IMR-90 (cell line): ENCODE measurements at regions not wholly inside any gene's neighbourhood (a gene's known extent, or its start where the extent isn't known, plus 50 kb on each side); places are given as distances from the start of the nearest gene placed in this dataset.

ENCODE experiments used
- ATAC-seq: fragments of 200-7000 bp; cut with Tn5 transposase; 2 replicates; pipeline ENCODE4 v1.9.1; 2020; ENCODE audit warnings: low read depth, mild to moderate bottlenecking, moderate library complexity
- BruUV-seq: library from RNA; stranded (reverse); fragments of 400-500 nt; replicated peaks from 2 replicates; lab custom pipeline; 2021; lab: Mats Ljungman, UMichigan
- CTCF ChIA-PET: fragments of 300-600 bp; formaldehyde crosslinking; extraction: SDS; loops from one replicate; lab custom pipeline; 2021; ENCODE audit warnings: antibody characterized with exemption; lab: Yijun Ruan, JAX
- POLR2A ChIA-PET: fragments of 300-600 bp; sonication (Branson Sonifier 250); formaldehyde crosslinking; loops from one replicate; lab custom pipeline; 2022; ENCODE audit warnings: antibody characterized with exemption; ENCODE audit not compliant: unreplicated experiment; lab: Charles Lee
- DNase-seq: peaks from one replicate; pipeline ENCODE4 v3.0.0; 2013
- H2AFZ ChIP-seq: replicated peaks from 2 replicates; pipeline ENCODE3; 2013; ENCODE audit warnings: low read length, mild to moderate bottlenecking; ENCODE audit not compliant: poor library complexity
- H2AK5ac ChIP-seq: 2 replicates; pipeline ENCODE4 v1.6.1; 2013; ENCODE audit warnings: low read depth, low read length, inconsistent platforms
- H2AK9ac ChIP-seq: replicated peaks from 2 replicates; pipeline ENCODE3; 2013; ENCODE audit warnings: mild to moderate bottlenecking, low read depth, low read length, moderate library complexity; ENCODE audit not compliant: poor library complexity
- H2BK120ac ChIP-seq: 2 replicates; pipeline ENCODE4 v1.6.1; 2013; ENCODE audit warnings: low read depth, low read length, inconsistent platforms
- H2BK15ac ChIP-seq: 3 replicates; pipeline ENCODE4 v1.6.1; 2013; ENCODE audit warnings: low read depth, low read length, inconsistent platforms
- H2BK20ac ChIP-seq: 2 replicates; pipeline ENCODE4 v1.6.1; 2013; ENCODE audit warnings: low read depth, mild to moderate bottlenecking, inconsistent platforms, low read length, moderate library complexity
- H2BK5ac ChIP-seq: 2 replicates; pipeline ENCODE4 v1.6.1; 2013; ENCODE audit warnings: mild to moderate bottlenecking, low read depth, low read length, inconsistent platforms; ENCODE audit not compliant: poor library complexity, severe bottlenecking
- H3K14ac ChIP-seq: replicated peaks from 2 replicates; pipeline ENCODE4 v1.6.1; 2013; ENCODE audit warnings: low read depth, low read length, inconsistent platforms
- H3K18ac ChIP-seq: 2 replicates; pipeline ENCODE4 v1.6.1; 2013; ENCODE audit warnings: low read depth, low read length, control low read depth
- H3K23ac ChIP-seq: 2 replicates; pipeline ENCODE4 v1.6.1; 2013; ENCODE audit warnings: low read depth, low read length, inconsistent platforms
- H3K27ac ChIP-seq: 2 replicates; pipeline ENCODE4 v1.5.1; 2013; ENCODE audit warnings: mild to moderate bottlenecking, control low read depth, low read length; ENCODE audit not compliant: insufficient read depth
- H3K27me3 ChIP-seq: 2 replicates; pipeline ENCODE4 v1.6.1; 2013; ENCODE audit warnings: low read length; ENCODE audit not compliant: control insufficient read depth, insufficient read depth
- H3K36me3 ChIP-seq: 2 replicates; pipeline ENCODE4 v1.6.1; 2013; ENCODE audit warnings: low read length, mixed read lengths; ENCODE audit not compliant: control insufficient read depth, insufficient read depth
- H3K4ac ChIP-seq: 2 replicates; pipeline ENCODE4 v1.6.1; 2013; ENCODE audit warnings: low read depth, low read length, inconsistent platforms
- H3K4me1 ChIP-seq: 2 replicates; pipeline ENCODE4 v1.6.1; 2013; ENCODE audit warnings: low read length, mixed read lengths; ENCODE audit not compliant: control insufficient read depth, insufficient read depth
- H3K4me2 ChIP-seq: 2 replicates; pipeline ENCODE4 v1.6.1; 2013; ENCODE audit warnings: low read depth, mild to moderate bottlenecking, control low read depth, low read length, moderate library complexity
- H3K4me3 ChIP-seq: 2 replicates; pipeline ENCODE4 v1.5.1; 2013; ENCODE audit warnings: low read depth, mild to moderate bottlenecking, control low read depth, low read length, moderate library complexity; ENCODE audit not compliant: insufficient read depth
- H3K56ac ChIP-seq: 2 replicates; pipeline ENCODE4 v1.6.1; 2013; ENCODE audit warnings: low read length, inconsistent platforms; ENCODE audit not compliant: insufficient read depth; ENCODE audit errors: extremely low read depth
- H3K79me1 ChIP-seq, 2 experiments: 2 replicates each; pipeline ENCODE4 v1.6.1; 2013; ENCODE audit warnings: low read length in 2 of 2, inconsistent platforms in 1 of 2, low read depth in 1 of 2
- H3K9ac ChIP-seq: 2 replicates; pipeline ENCODE4 v1.6.1; 2013; ENCODE audit warnings: low read depth, low read length, control low read depth
- H3K9me1 ChIP-seq: 2 replicates; pipeline ENCODE4 v1.6.1; 2013; ENCODE audit warnings: low read length, inconsistent platforms; ENCODE audit not compliant: insufficient read depth
- H3K9me3 ChIP-seq: 2 replicates; pipeline ENCODE4 v1.6.1; 2013; ENCODE audit warnings: low read length; ENCODE audit not compliant: control insufficient read depth, insufficient read depth
- H4K20me1 ChIP-seq: 2 replicates; pipeline ENCODE4 v1.6.1; 2013; ENCODE audit warnings: low read length, inconsistent platforms; ENCODE audit not compliant: insufficient read depth
- H4K5ac ChIP-seq: 2 replicates; pipeline ENCODE4 v1.6.1; 2013; ENCODE audit warnings: mild to moderate bottlenecking, low read depth, low read length, control low read depth
- H4K8ac ChIP-seq, 2 experiments: 2 replicates each; pipeline ENCODE4 v1.6.1; 2013; ENCODE audit warnings: low read depth in 2 of 2, low read length in 2 of 2, control low read depth in 1 of 2, inconsistent platforms in 1 of 2
- H4K91ac ChIP-seq: 2 replicates; pipeline ENCODE4 v1.6.1; 2013; ENCODE audit warnings: low read depth, low read length, inconsistent platforms; ENCODE audit not compliant: insufficient read depth
- CEBPB ChIP-seq: IDR thresholded peaks from 2 replicates; pipeline ENCODE4 v1.6.1; 2012; ENCODE audit warnings: low read depth, low read length, improper control_type of control experiment
- CTCF ChIP-seq: conservative IDR thresholded peaks from 2 replicates; pipeline ENCODE4 v1.5.1; 2012; ENCODE audit warnings: mild to moderate bottlenecking, low read depth, low read length, improper control_type of control experiment
- ELK1 ChIP-seq: fragments of 150-350 bp; IDR thresholded peaks from 2 replicates; pipeline ENCODE4 v1.6.1; 2016; ENCODE audit warnings: low read depth, mild to moderate bottlenecking, low read length, moderate library complexity, borderline replicate concordance
- MAFK ChIP-seq: IDR thresholded peaks from 2 replicates; pipeline ENCODE4 v1.6.1; 2012; ENCODE audit warnings: low read depth, low read length, improper control_type of control experiment
- RAD21 ChIP-seq: IDR thresholded peaks from 2 replicates; pipeline ENCODE4 v1.6.1; 2012; ENCODE audit warnings: low read length, improper control_type of control experiment
- RCOR1 ChIP-seq: IDR thresholded peaks from 2 replicates; pipeline ENCODE4 v1.6.1; 2012; ENCODE audit warnings: mild to moderate bottlenecking, low read length, improper control_type of control experiment; ENCODE audit not compliant: insufficient replicate concordance
- RFX5 ChIP-seq: IDR thresholded peaks from 2 replicates; pipeline ENCODE4 v1.8.0; 2012; ENCODE audit warnings: low read depth, mild to moderate bottlenecking, low read length, moderate library complexity
- WGBS, 2 experiments: methylation state at CpG; one replicate each; pipeline versions ENCODE4 v1.1.5 to v1.1.7; 2013; ENCODE audit warnings: missing lambda C conversion rate in 2 of 2; ENCODE audit not compliant: insufficient read length in 1 of 2; ENCODE audit errors: extremely low coverage in 2 of 2; 5-methylcytosine and 5-hydroxymethylcytosine counted together
- dilution Hi-C: fragments of 300-500 bp; cut with HindIII; formaldehyde crosslinking; loops from one replicate; pipeline ENCODE4 v1.14.3; 2018; ENCODE audit warnings: low sequenced_read_pairs; ENCODE audit not compliant: unreplicated experiment
- in situ Hi-C: fragments of 300-500 bp; cut with MboI; formaldehyde crosslinking; loops from 3 replicates; pipeline ENCODE4 v1.14.3; 2019; ENCODE audit warnings: low sequenced_read_pairs, inconsistent platforms, mixed read lengths
- intact Hi-C: fragments of 100-400 bp; cut with micrococcal nuclease; formaldehyde crosslinking; loops from 2 replicates; pipeline ENCODE4 v1.10.0; 2022

- no peak overlapping the region for H3K4me3 ChIP-seq
- ChIA-PET POLR2A (no interaction called here), CTCF (no interaction called here)
- H3K9me1 ChIP-seq, result no peaks in the 10 kb centered on the region
- H3K9me3 ChIP-seq, result no peaks in the 10 kb centered on the region
- peak; percentile 33 for DNase-seq
- H3K18ac ChIP-seq, result no peak overlapping the region
- H4K8ac ChIP-seq, result no peak overlapping the region
- H3K4ac ChIP-seq, result no peak overlapping the region
- H3K14ac ChIP-seq, result no peak overlapping the region
- no peak overlapping the region for H3K23ac ChIP-seq
- TF ChIP-seq CEBPB, result no peak
- no peak for TF ChIP-seq RFX5
- TF ChIP-seq RCOR1, result no peak
- no peak for TF ChIP-seq MAFK
- no peak for TF ChIP-seq ELK1
- TF ChIP-seq RAD21, result no peak
- no peak for TF ChIP-seq CTCF
- no peak overlapping the region for H2BK120ac ChIP-seq
- dilution Hi-C loops (no loop called here), intact Hi-C loops (no loop called here), in situ Hi-C loops (no loop called here)
- no CpG with 5 or more reads among the region's 3 CpGs for WGBS, 2 experiments
- H3K36me3 ChIP-seq, result no peaks in the 10 kb centered on the region
- no peak overlapping the region for H2AFZ ChIP-seq
- no peak overlapping the region for H4K91ac ChIP-seq
- no peak overlapping the region for H2BK15ac ChIP-seq
- no peaks in the 10 kb centered on the region for H3K27me3 ChIP-seq
- no peak overlapping the region for H3K4me2 ChIP-seq
- no peak overlapping the region for H3K9ac ChIP-seq
- no peaks in the 10 kb centered on the region for H3K79me1 ChIP-seq
- H2AK9ac ChIP-seq, result no peak overlapping the region
- no peak overlapping the region for H2BK5ac ChIP-seq
- no peaks in the 10 kb centered on the region for H4K20me1 ChIP-seq
- no peak overlapping the region for H4K5ac ChIP-seq
- no peaks in the 10 kb centered on the region; the same call in 1 of the 2 replicates for H3K4me1 ChIP-seq
- H2AK5ac ChIP-seq, result no peak overlapping the region
- no TSS peak for BruUV-seq
- H3K27ac ChIP-seq, result no peak overlapping the region
- no peak overlapping the region for H2BK20ac ChIP-seq
- H3K56ac ChIP-seq, result no peak overlapping the region
- 0 out of 2 replicates have a peak, but pooled peaks have one; percentile 14 for ATAC-seq
These were observed 140.7 kb upstream of the SLC44A1 start for GRCh38 chr9:105103776-105104175.
